ENCODE measurements at regions not wholly inside any gene's neighbourhood (a gene's known extent, or its start where the extent isn't known, plus 50 kb on each side); places are given as distances from the start of the nearest gene placed in this dataset.
"Not testable (repeated sequence)": the region's sequence is repeated elsewhere in the genome, so short reads cannot be mapped to it uniquely, and the experiment has no call there.

DNA sequence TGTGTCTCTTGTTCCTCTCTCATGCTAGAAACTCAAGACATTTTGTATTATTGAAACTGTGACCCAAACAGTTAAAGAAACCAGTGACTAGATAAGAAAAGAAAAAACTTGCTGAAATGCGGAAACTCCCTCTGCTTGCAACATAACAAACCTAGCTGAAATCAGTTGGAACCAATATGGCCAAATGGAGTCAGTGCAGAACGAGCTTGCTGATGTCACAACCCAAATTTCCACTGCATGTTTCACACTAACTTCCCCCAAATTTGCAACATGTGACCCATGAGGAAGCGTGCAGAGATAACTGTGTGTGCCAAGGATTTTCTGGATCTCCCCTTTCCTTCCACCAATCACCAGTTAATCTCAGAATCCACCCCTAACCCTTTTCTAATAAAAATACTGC, 208.0 kb downstream of the DLEU7 start:
- Histone ChIP-seq H3K27ac (ENCODE audit: low read depth, low read length) (no peak overlapping the region), H3K27me3 (ENCODE audit: control insufficient read depth in 1 of 2, insufficient read depth in 2 of 2, low read length in 2 of 2) (no peaks in the 10 kb centered on the region), H3K9ac (ENCODE audit: low read length) (no peak overlapping the region), H3K9me3 (ENCODE audit: low read length) (no peaks in the 10 kb centered on the region), H3K4me3 (ENCODE audit: low read depth in 1 of 2, low read length in 2 of 2) (no peak overlapping the region), H3K4me1 (ENCODE audit: insufficient read depth, low read length) (no peaks in the 10 kb centered on the region), H3K36me3 (ENCODE audit: insufficient read depth, low read length) (no peaks in the 10 kb centered on the region)

DNA sequence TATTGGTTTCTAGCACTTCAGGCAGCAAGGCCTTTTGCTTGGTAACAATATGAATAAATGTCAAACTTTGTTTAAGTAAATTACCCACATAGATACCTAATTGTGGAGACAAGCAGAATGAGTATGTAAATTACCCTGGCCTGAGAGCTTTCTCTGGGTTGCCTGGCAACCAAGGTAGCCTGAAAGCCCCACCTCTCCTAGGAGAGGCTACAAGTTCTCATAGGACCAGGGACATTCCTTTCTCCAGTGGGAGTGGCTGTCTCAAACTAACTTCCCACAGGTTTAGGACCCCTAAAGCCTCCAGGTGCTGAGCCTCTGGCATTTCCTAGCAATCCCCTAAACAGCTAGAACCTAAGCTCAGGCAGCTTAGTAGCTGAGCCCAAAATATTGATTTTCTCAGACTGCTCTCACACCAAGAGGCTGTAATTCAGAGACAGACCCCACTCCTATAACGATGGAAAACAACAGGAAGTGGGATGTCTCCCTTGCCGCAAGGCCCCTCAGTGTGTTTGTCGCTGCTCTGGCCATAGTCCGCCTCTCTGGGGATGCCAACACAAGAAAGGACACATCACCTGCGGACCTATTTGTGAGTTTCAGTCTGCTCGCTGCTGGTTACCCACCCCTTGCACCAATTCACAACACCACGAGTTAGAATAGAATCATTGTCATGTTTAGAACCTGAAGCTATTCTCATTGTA, 207.3 kb downstream of the DLEU7 start:
- Histone ChIP-seq H3K4me3 (ENCODE audit: low read depth in 1 of 2, low read length in 2 of 2) (no peak overlapping the region), H3K9me3 (ENCODE audit: low read length) (no peaks in the 10 kb centered on the region), H3K36me3 (ENCODE audit: insufficient read depth, low read length) (no peaks in the 10 kb centered on the region), H3K9ac (ENCODE audit: low read length) (no peak overlapping the region), H3K27me3 (ENCODE audit: control insufficient read depth in 1 of 2, insufficient read depth in 2 of 2, low read length in 2 of 2) (no peaks in the 10 kb centered on the region), H3K27ac (ENCODE audit: low read depth, low read length) (no peak overlapping the region), H3K4me1 (ENCODE audit: insufficient read depth, low read length) (no peaks in the 10 kb centered on the region)

DNA sequence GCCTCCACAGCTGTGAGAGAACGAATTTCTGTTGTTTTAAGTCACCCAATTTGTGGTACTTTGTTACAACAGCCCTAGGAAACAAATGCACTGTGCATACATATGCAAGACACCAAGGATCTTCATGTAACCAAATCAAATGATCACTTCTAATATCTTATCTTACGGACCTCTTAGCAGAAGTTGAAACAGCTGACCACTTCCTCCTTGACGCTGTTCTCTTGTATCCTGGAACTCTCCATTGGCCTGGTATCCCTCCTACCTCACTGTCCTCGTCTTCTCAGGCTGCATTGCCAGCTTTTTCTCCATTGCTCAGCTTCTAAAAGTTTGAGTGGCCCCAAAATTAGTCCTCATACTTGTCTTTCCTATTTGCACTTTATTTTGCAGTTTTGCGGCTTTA, 200.4 kb downstream of the DLEU7 start:
- Histone ChIP-seq H3K36me3 (ENCODE audit: insufficient read depth, low read length) (no peaks in the 10 kb centered on the region), H3K27me3 (ENCODE audit: control insufficient read depth in 1 of 2, insufficient read depth in 2 of 2, low read length in 2 of 2) (no peaks in the 10 kb centered on the region), H3K9ac (ENCODE audit: low read length) (no peak overlapping the region), H3K4me3 (ENCODE audit: low read depth in 1 of 2, low read length in 2 of 2) (no peak overlapping the region), H3K9me3 (ENCODE audit: low read length) (no peaks in the 10 kb centered on the region), H3K4me1 (ENCODE audit: insufficient read depth, low read length) (no peaks in the 10 kb centered on the region), H3K27ac (ENCODE audit: low read depth, low read length) (no peak overlapping the region)

DNA sequence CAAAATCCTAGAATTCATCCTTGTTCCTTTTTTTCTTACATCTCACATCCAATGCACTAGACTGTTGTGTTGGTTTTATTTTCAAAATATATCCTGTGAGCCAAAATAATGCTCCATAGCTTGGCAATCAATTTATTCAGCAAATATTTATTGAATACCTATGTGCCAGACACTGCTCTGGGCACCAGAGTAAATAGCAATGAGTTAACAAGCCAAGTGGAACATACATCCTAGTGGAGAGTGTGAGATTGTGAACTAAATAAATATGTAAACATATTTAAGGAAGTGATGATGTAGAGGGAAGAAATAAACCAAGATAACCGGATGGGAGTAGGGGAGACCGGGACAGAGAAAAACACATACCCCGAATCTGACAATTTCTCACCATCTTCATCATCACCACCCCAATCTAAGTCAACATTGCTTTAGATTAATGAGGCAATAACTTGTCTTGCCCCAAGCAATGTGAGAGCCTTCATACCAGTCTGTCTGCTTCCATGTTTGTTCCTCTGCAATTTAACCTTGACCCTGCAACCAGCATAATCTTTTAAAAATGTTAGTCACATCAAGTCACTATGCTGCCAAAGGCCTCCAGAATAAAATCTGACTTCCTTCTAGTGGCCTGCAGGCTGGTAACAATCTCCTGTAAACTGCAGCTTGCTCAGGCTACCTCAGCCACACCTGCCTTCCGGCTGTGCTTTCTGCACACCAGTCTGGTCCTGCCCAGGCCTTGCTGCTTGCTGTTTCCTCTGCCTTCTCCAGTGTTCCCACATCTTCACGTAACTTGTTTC, 199.2 kb downstream of the DLEU7 start:
- Histone ChIP-seq H3K27ac (ENCODE audit: low read depth, low read length) (no peak overlapping the region), H3K27me3 (ENCODE audit: control insufficient read depth in 1 of 2, insufficient read depth in 2 of 2, low read length in 2 of 2) (no peaks in the 10 kb centered on the region), H3K9me3 (ENCODE audit: low read length) (no peaks in the 10 kb centered on the region), H3K4me3 (ENCODE audit: low read depth in 1 of 2, low read length in 2 of 2) (no peak overlapping the region), H3K36me3 (ENCODE audit: insufficient read depth, low read length) (no peaks in the 10 kb centered on the region), H3K9ac (ENCODE audit: low read length) (no peak overlapping the region), H3K4me1 (ENCODE audit: insufficient read depth, low read length) (no peaks in the 10 kb centered on the region)

DNA sequence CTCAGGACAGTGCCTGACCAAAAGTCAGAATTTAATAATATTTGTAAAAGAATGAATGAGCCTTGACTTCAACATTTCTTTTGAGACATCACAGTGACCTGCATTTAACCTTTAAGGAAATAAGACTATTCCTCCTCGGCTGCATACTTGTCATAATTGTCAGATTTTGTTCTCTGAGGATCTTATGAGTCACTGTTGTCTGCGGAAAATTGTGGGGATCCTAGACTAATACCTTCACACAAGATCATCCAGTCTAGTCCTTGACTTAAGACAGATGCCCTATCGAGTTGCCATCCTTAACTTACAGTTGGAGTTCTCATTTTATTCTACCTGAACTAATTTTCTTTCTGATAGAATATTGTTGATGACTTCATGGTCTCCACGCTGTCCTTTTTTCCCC, 198.4 kb downstream of the DLEU7 start:
- H3K27ac ChIP-seq (ENCODE audit: low read depth, low read length) = no peak overlapping the region

DNA sequence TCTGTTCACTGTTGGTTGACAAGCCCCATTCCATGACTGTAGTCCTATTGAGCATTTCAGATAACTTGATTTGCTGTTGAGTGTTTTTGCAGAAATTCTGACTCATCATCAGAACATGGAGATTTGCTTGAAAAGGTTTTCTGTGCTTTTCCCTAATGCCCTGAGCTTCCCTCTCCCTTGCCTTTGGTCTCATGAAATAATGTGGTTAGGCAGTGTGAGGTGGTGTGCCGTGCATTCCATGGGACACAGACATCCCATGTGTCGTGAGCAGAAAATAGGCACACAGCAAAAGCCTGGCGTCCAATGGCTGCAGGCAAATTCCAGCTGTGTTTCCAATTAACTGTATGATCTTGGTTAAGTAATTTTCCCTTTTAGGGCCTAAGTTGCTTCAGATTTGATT, 197.4 kb downstream of the DLEU7 start:
- Histone ChIP-seq H3K27me3 (ENCODE audit: control insufficient read depth in 1 of 2, insufficient read depth in 2 of 2, low read length in 2 of 2) (no peaks in the 10 kb centered on the region), H3K36me3 (ENCODE audit: insufficient read depth, low read length) (no peaks in the 10 kb centered on the region), H3K9me3 (ENCODE audit: low read length) (no peaks in the 10 kb centered on the region), H3K27ac (ENCODE audit: low read depth, low read length) (no peak overlapping the region), H3K9ac (ENCODE audit: low read length) (no peak overlapping the region), H3K4me1 (ENCODE audit: insufficient read depth, low read length) (peaks cover 4% of the 10 kb centered on the region), H3K4me3 (ENCODE audit: low read depth in 1 of 2, low read length in 2 of 2) (no peak overlapping the region)

More for the DNA sequence above, 198.4 kb downstream of the DLEU7 start:
- Histone ChIP-seq H3K4me3 (ENCODE audit: low read depth in 1 of 2, low read length in 2 of 2) (no peak overlapping the region), H3K9ac (ENCODE audit: low read length) (no peak overlapping the region), H3K27me3 (ENCODE audit: control insufficient read depth in 1 of 2, insufficient read depth in 2 of 2, low read length in 2 of 2) (no peaks in the 10 kb centered on the region), H3K36me3 (ENCODE audit: insufficient read depth, low read length) (no peaks in the 10 kb centered on the region), H3K4me1 (ENCODE audit: insufficient read depth, low read length) (no peaks in the 10 kb centered on the region), H3K9me3 (ENCODE audit: low read length) (no peaks in the 10 kb centered on the region)

DNA sequence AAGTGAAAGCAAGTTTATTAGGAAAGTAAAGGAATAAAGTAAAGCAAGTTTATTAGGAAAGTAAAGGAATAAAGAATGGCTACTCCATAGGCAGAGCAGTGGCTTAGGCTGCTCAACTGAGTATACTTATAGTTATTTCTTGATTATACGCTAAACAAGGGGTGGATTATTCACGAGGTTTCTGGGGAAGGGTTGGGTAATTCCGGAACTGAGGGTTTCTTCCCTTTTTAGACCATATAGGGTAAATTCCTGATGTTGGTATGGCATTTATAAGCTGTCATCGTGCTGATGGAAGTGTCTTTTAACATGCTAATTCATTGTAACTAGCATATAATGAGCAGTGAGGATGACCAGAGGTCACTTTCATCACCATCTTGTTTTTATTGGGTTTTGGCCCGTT, 194.3 kb downstream of the DLEU7 start:
- Histone ChIP-seq H3K27ac (ENCODE audit: low read depth, low read length) (no peak overlapping the region), H3K4me3 (ENCODE audit: low read depth in 1 of 2, low read length in 2 of 2) (no peak overlapping the region), H3K4me1 (ENCODE audit: insufficient read depth, low read length) (peaks cover 4% of the 10 kb centered on the region), H3K36me3 (ENCODE audit: insufficient read depth, low read length) (no peaks in the 10 kb centered on the region), H3K27me3 (ENCODE audit: control insufficient read depth in 1 of 2, insufficient read depth in 2 of 2, low read length in 2 of 2) (no peaks in the 10 kb centered on the region), H3K9ac (ENCODE audit: low read length) (no peak overlapping the region), H3K9me3 (ENCODE audit: low read length) (no peaks in the 10 kb centered on the region)

DNA sequence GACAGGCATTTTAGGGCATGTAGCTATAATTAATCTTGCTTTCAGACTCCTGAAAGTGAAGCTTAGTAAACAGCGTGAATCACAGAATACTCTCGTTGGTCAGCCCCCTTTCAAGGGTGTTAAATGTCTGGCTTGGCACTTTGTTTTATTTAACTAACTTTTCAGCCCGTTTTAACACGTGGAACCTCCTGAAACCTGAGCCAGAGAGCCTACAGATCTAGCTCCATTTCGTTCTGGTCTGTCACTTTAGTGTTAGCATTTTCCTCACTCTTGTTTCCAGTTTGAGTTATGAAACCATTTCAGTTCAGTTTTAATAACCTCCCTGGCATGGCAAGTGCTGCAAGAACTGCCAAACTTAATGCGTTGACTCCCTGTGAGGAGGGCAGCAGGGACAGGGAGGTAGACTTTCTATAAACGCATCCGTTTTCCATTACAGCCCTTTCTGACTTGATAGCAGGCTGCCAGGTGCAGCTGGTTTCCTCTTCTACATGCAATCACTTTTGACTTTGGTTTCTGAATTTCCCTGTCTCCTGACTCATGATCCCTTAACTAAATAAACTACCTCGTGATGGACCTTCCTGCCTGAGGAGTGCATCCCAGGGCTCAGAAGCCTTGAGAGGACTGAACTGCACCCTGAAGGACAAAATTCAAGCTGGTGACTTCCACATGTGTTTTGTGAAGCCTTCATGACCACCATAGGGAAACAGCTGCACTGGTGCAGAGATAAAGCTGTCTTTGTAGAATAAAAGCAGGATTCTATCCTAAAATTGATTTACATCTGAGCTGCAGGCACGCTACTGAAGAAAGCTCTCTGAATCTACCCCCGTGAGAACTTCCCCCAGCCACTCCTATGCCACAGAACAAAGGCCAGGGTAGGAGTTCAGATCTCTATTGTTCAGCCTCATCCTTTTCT, 192.6 kb downstream of the DLEU7 start:
- Histone ChIP-seq H3K27me3 (ENCODE audit: control insufficient read depth in 1 of 2, insufficient read depth in 2 of 2, low read length in 2 of 2) (no peaks in the 10 kb centered on the region), H3K4me1 (ENCODE audit: insufficient read depth, low read length) (peaks cover 4% of the 10 kb centered on the region), H3K27ac (ENCODE audit: low read depth, low read length) (no peak overlapping the region), H3K9me3 (ENCODE audit: low read length) (no peaks in the 10 kb centered on the region), H3K4me3 (ENCODE audit: low read depth in 1 of 2, low read length in 2 of 2) (no peak overlapping the region), H3K9ac (ENCODE audit: low read length) (no peak overlapping the region), H3K36me3 (ENCODE audit: insufficient read depth, low read length) (no peaks in the 10 kb centered on the region)

DNA sequence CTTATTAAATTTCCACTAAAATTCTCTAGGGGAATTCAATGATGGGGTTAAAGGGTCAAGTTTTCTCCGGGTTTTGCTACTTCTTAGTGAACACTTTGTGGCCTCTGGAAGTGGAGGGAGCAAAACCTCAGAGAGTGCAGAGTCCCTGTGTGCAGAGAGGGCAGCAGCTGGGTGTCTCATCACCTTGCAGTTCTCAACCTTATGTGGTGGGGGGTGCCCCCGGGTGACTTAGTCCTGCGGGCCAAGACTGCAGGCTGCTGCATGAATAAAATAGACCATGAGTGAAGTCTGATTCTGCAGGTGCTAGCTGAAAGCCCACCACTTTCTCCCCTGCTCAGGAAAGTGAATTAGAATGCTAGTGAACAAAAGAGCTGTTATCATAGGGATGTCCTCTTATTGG, 191.6 kb downstream of the DLEU7 start:
- Histone ChIP-seq H3K4me3 (ENCODE audit: low read depth in 1 of 2, low read length in 2 of 2) (no peak overlapping the region), H3K9ac (ENCODE audit: low read length) (no peak overlapping the region), H3K9me3 (ENCODE audit: low read length) (no peaks in the 10 kb centered on the region), H3K4me1 (ENCODE audit: insufficient read depth, low read length) (peaks cover 4% of the 10 kb centered on the region), H3K36me3 (ENCODE audit: insufficient read depth, low read length) (no peaks in the 10 kb centered on the region), H3K27me3 (ENCODE audit: control insufficient read depth in 1 of 2, insufficient read depth in 2 of 2, low read length in 2 of 2) (no peaks in the 10 kb centered on the region), H3K27ac (ENCODE audit: low read depth, low read length) (no peak overlapping the region)

DNA sequence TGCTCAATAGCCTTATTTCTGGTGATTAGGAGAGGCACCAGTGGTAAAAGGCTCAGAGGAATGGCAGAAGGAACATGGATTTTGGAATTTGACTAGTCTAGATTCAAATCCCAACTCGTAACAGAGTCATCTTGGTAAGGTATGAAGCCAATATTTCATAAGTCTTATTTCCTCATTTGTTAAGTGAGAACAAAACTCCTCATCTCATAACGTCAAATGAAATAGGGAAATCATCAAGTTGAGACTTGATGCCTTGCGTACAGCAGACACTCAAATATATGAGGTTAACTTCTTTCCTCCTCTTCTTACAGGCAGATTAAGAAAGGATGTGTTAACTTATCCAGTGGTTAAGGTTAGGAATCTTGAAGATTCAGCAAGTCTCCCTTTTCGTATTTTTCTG, 189.2 kb downstream of the DLEU7 start:
- Histone ChIP-seq H3K4me3 (ENCODE audit: low read depth in 1 of 2, low read length in 2 of 2) (no peak overlapping the region), H3K36me3 (ENCODE audit: insufficient read depth, low read length) (no peaks in the 10 kb centered on the region), H3K9me3 (ENCODE audit: low read length) (no peaks in the 10 kb centered on the region), H3K27ac (ENCODE audit: low read depth, low read length) (no peak overlapping the region), H3K27me3 (ENCODE audit: control insufficient read depth in 1 of 2, insufficient read depth in 2 of 2, low read length in 2 of 2) (no peaks in the 10 kb centered on the region), H3K9ac (ENCODE audit: low read length) (no peak overlapping the region), H3K4me1 (ENCODE audit: insufficient read depth, low read length) (peaks cover 4% of the 10 kb centered on the region)

DNA sequence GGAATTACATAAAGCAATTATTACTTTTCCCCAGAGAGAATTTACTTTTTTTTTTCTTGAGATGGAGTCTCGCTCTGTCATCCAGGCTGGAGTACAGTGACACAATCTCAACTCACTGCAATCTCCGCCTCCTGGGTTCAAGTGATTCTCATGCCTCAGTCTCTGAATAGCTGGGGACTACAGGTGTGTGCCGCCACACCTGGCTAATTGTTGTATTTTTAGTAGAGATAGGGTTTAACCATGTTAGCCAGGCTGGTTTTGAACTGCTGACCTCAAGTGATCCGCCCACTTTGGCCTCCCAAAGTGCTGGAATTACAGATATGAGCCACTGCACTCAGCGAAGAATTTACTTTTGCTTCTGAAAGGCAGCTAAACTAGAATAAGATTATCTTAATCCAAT, 181.6 kb downstream of the DLEU7 start:
- H3K9me3 ChIP-seq (ENCODE audit: low read length); H3K36me3 ChIP-seq (ENCODE audit: insufficient read depth, low read length); H3K9ac ChIP-seq (ENCODE audit: low read length); H3K4me1 ChIP-seq (ENCODE audit: insufficient read depth, low read length); H3K27me3 ChIP-seq (ENCODE audit: control insufficient read depth in 1 of 2, insufficient read depth in 2 of 2, low read length in 2 of 2); H3K27ac ChIP-seq (ENCODE audit: low read depth, low read length); H3K4me3 ChIP-seq (ENCODE audit: low read depth in 1 of 2, low read length in 2 of 2): not testable (repeated sequence)

All from muscle layer of colon (tissue), 2 donors.